ENCODE measurements at regions not wholly inside any gene's neighbourhood (a gene's known extent, or its start where the extent isn't known, plus 50 kb on each side); places are given as distances from the start of the nearest gene placed in this dataset.

DNA sequence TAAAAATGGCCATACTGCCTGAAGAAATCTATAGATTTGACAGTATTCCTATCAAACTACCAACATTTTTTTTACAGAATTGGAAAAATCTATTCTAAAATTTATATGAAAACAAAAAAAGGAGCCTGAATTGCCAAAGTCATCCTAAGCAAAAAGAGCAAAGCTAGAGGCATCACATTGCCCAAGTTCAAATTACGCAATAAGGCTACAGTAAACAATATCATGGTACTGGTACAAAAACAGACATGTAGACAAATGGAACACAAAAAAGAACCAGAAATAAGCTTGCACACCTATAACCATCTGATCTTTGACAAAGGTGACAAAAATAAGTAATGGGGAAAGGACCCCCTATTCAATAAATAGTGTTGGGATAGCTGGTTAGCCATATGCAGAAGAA lies 50.2 kb upstream of the THSD7B start:
- Histone ChIP-seq H3K36me3 (no peaks in the 10 kb centered on the region), H3K9me3 (no peaks in the 10 kb centered on the region), H3K4me1 (no peaks in the 10 kb centered on the region), H3K4me3 (replicated peaks in 1 of 3) (no peak overlapping the region), H3K27ac (no peak overlapping the region), H3K27me3 (no peaks in the 10 kb centered on the region)
- intact Hi-C loops (cut with DNase I), result no loop called here
- no peak for DNase-seq
- TF ChIP-seq POLR2A (IDR thresholded peaks at IDR 0.05), result no peak
- TF ChIP-seq, protein P1, sequence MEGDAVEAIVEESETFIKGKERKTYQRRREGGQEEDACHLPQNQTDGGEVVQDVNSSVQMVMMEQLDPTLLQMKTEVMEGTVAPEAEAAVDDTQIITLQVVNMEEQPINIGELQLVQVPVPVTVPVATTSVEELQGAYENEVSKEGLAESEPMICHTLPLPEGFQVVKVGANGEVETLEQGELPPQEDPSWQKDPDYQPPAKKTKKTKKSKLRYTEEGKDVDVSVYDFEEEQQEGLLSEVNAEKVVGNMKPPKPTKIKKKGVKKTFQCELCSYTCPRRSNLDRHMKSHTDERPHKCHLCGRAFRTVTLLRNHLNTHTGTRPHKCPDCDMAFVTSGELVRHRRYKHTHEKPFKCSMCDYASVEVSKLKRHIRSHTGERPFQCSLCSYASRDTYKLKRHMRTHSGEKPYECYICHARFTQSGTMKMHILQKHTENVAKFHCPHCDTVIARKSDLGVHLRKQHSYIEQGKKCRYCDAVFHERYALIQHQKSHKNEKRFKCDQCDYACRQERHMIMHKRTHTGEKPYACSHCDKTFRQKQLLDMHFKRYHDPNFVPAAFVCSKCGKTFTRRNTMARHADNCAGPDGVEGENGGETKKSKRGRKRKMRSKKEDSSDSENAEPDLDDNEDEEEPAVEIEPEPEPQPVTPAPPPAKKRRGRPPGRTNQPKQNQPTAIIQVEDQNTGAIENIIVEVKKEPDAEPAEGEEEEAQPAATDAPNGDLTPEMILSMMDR (IDR thresholded peaks at IDR 0.05), result no peak
- WGBS, 2 donors, result 95 to 96% methylated on average over 1 of the region's 1 CpG

DNA sequence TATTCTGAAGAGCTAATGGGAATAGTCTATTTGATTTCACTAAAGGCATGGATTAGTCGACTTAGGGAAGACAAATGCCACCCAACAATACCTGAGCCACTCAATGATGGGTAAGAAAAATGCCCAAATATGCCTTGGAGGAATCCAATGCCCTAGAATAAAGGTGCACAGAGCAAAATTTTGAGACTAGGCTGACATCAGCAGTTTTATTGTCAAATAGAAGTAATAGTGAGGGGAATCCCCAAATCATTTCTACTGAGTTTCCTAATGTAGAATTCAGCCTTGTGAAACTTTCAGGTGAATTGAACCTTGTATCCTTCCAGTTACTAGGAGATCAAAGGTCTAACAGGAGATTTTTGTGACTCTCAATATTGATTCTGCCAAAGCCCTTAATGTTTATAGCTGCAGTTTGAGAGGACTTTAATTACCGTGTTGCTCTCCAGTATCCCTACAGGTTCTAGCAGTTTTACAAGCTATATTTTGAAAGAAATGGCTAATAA lies 50.8 kb upstream of the THSD7B start:
- Histone ChIP-seq H3K9me3 (no peaks in the 10 kb centered on the region), H3K36me3 (no peaks in the 10 kb centered on the region), H3K27me3 (no peaks in the 10 kb centered on the region), H3K4me1 (no peaks in the 10 kb centered on the region), H3K27ac (no peak overlapping the region), H3K4me3 (replicated peaks in 1 of 3) (no peak overlapping the region)
- no peak for TF ChIP-seq POLR2A (IDR thresholded peaks at IDR 0.05)
- TF ChIP-seq, protein P1 (IDR thresholded peaks at IDR 0.05), result no peak
- intact Hi-C loops (cut with DNase I), result no loop called here
- no peak for DNase-seq
- WGBS, 2 donors, result 79 to 80% methylated on average over 2 of the region's 2 CpGs

DNA sequence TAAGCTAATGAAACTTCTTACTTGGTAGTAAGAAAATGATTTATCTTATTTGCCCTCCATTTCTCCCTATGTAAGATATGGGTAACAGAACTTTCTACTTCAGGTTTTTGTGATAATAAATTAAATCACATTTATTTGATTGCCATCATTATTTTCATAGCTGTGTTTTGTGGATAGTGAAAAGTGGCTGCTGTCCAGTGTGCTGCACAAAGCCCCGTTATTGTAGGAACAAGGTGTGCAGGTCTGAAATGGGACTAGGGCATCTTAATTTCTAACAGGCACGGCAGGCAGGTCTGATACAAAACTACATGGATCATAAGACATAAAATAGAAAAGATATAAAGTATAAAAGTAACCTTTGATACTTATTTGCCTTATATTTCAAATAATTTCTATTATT lies 51.6 kb upstream of the THSD7B start:
- TF ChIP-seq, protein P1 (IDR thresholded peaks at IDR 0.05), result no peak
- TF ChIP-seq POLR2A (IDR thresholded peaks at IDR 0.05), result no peak
- Histone ChIP-seq H3K27me3 (no peaks in the 10 kb centered on the region), H3K9me3 (no peaks in the 10 kb centered on the region), H3K4me1 (no peaks in the 10 kb centered on the region), H3K36me3 (no peaks in the 10 kb centered on the region), H3K4me3 (replicated peaks in 1 of 3) (no peak overlapping the region), H3K27ac (no peak overlapping the region)
- intact Hi-C loops (cut with DNase I), result no loop called here
- 29 to 35% methylated on average over 2 of the region's 2 CpGs for WGBS, 2 donors
- no peak for DNase-seq

DNA sequence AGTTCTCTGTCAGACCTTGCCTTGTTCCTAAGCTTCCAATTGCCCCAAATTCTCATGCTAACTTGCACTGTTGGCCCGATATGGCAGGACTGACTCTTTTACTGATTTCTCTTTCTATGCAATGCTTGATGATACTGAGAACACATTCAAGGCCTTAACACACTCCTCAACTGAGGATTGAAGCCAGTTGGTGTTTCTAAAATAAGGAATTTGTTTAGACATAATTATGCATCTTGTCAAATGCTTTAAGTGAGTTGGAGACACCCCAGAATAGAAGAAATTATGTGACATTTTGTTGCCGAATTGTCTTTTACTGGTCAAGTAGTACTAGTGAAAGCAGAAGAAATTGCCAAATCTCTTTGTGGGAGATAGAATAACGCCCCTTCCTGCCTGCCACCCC lies 60.0 kb upstream of the THSD7B start:
- no peaks in the 10 kb centered on the region for H3K4me1 ChIP-seq
- H3K27ac ChIP-seq, result no peak overlapping the region
- WGBS, 2 donors, result 77 to 92% methylated on average over 3 of the region's 3 CpGs
- H3K27me3 ChIP-seq, result no peaks in the 10 kb centered on the region
- intact Hi-C loops (cut with DNase I), result no loop called here
- H3K36me3 ChIP-seq, result no peaks in the 10 kb centered on the region
- DNase-seq, result no peak
- no peaks in the 10 kb centered on the region for H3K9me3 ChIP-seq
- no peak overlapping the region for H3K4me3 ChIP-seq (replicated peaks in 1 of 3)
- TF ChIP-seq, protein P1 (IDR thresholded peaks at IDR 0.05), result no peak
- no peak for TF ChIP-seq POLR2A (IDR thresholded peaks at IDR 0.05)

DNA sequence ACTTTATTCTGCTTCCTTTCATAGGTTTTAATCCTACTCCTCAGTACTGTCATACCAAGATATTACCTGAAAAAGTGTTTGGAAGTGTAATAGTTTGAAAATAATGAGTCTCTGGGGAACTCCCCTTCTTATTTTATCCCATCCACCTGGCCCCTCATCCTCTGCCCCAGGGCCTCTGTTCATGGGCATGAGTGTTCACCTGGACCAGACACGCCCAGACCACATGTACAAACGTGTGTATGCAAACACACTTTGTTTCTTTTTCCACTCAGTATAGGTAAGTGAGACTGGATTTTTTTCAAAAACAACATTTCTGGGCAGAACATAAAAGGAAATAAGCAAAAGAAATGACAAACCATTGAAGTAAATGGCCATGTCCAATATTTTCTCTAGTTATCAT lies 62.1 kb upstream of the THSD7B start:
- 61 to 69% methylated on average over 2 of the region's 2 CpGs for WGBS, 2 donors
- H3K27ac ChIP-seq, result no peak overlapping the region

More for the DNA sequence above, 62.1 kb upstream of the THSD7B start:
- no peaks in the 10 kb centered on the region for H3K36me3 ChIP-seq
- no peaks in the 10 kb centered on the region for H3K9me3 ChIP-seq
- no peaks in the 10 kb centered on the region for H3K27me3 ChIP-seq
- no peak for DNase-seq
- intact Hi-C loops (cut with DNase I), result no loop called here
- no peak for TF ChIP-seq POLR2A (IDR thresholded peaks at IDR 0.05)
- TF ChIP-seq, protein P1 (IDR thresholded peaks at IDR 0.05), result no peak
- no peaks in the 10 kb centered on the region for H3K4me1 ChIP-seq
- H3K4me3 ChIP-seq (replicated peaks in 1 of 3), result no peak overlapping the region

Measured in thyroid gland (tissue), 4 donors.